GM04503 (cell line): ENCODE measurements at regions not wholly inside any gene's neighbourhood (a gene's known extent, or its start where the extent isn't known, plus 50 kb on each side); places are given as distances from the start of the nearest gene placed in this dataset.
"Not testable (repeated sequence)": the region's sequence is repeated elsewhere in the genome, so short reads cannot be mapped to it uniquely, and the experiment has no call there.

ENCODE experiments used
- DNase-seq: peaks from one replicate; pipeline ENCODE4 v3.0.0-alpha.2; 2012; ENCODE audit warnings: low read depth

- no peak for DNase-seq
These were observed 513.2 kb downstream of the RNF144A start for GRCh38 chr2:7430421-7430868.

GRCh38 chr2:7430869-7431641 lies 513.8 kb downstream of the RNF144A start:
- no peak for DNase-seq

- no peak for DNase-seq
These were observed 515.2 kb downstream of the RNF144A start for GRCh38 chr2:7432436-7432835.

GRCh38 chr2:7436096-7436906 lies 519.1 kb downstream of the RNF144A start:
- no peak for DNase-seq

GRCh38 chr2:7437141-7437540 lies 519.9 kb downstream of the RNF144A start:
- no peak for DNase-seq

GRCh38 chr2:7437716-7438632 lies 520.8 kb downstream of the RNF144A start:
- no peak for DNase-seq

GRCh38 chr2:7438855-7439254 lies 521.6 kb downstream of the RNF144A start:
- DNase-seq, result no peak

- no peak for DNase-seq
These were observed 523.8 kb downstream of the RNF144A start for GRCh38 chr2:7440977-7441376.

- DNase-seq, result not testable (repeated sequence)
These were observed 524.6 kb downstream of the RNF144A start for GRCh38 chr2:7441841-7442240.

GRCh38 chr2:7444626-7445025 lies 527.4 kb downstream of the RNF144A start:
- DNase-seq, result no peak

- DNase-seq, result no peak
These were observed 531.5 kb downstream of the RNF144A start for GRCh38 chr2:7448578-7449264.

GRCh38 chr2:7449298-7449697 lies 532.1 kb downstream of the RNF144A start:
- DNase-seq, result no peak

GRCh38 chr2:7450188-7450832 lies 533.1 kb downstream of the RNF144A start:
- no peak for DNase-seq

GRCh38 chr2:7450833-7451190 lies 533.6 kb downstream of the RNF144A start:
- DNase-seq, result no peak

- DNase-seq, result no peak
These were observed 535.1 kb downstream of the RNF144A start for GRCh38 chr2:7452110-7452876.

- no peak for DNase-seq
These were observed 537.4 kb downstream of the RNF144A start for GRCh38 chr2:7454592-7454991.

- no peak for DNase-seq
These were observed 539.5 kb downstream of the RNF144A start for GRCh38 chr2:7456762-7457161.

- DNase-seq, result no peak
These were observed 540.9 kb downstream of the RNF144A start for GRCh38 chr2:7458066-7458465.

GRCh38 chr2:7467782-7468447 lies 550.7 kb downstream of the RNF144A start:
- DNase-seq, result no peak

- no peak for DNase-seq
These were observed 551.2 kb downstream of the RNF144A start for GRCh38 chr2:7468448-7468828.
